ENCODE measurements at regions not wholly inside any gene's neighbourhood (a gene's known extent, or its start where the extent isn't known, plus 50 kb on each side); places are given as distances from the start of the nearest gene placed in this dataset.

GRCh38 chr2:149824136-149824535 is 236.6 kb upstream of the MMADHC start:
- TF ChIP-seq TCF4 (CRISPR knock-in tag; IDR thresholded peaks at IDR 0.05; ENCODE audit: borderline replicate concordance) (no peak), ZNF70 (CRISPR knock-in tag; IDR thresholded peaks at IDR 0.05) (no peak), PATZ1 (CRISPR knock-in tag; IDR thresholded peaks at IDR 0.05; ENCODE audit: borderline replicate concordance) (no peak), RARB (CRISPR knock-in tag; IDR thresholded peaks at IDR 0.05) (no peak), CREB5 (CRISPR knock-in tag; IDR thresholded peaks at IDR 0.05; ENCODE audit: low read depth) (no peak), GLIS3 (CRISPR knock-in tag; IDR thresholded peaks at IDR 0.05) (no peak), ZNF8 (CRISPR knock-in tag; IDR thresholded peaks at IDR 0.05) (no peak), CSDC2 (CRISPR knock-in tag; IDR thresholded peaks at IDR 0.05) (no peak), SNAI2 (CRISPR knock-in tag; IDR thresholded peaks at IDR 0.05) (no peak), OSR1 (CRISPR knock-in tag; IDR thresholded peaks at IDR 0.05) (no peak), BACH2 (CRISPR knock-in tag; IDR thresholded peaks at IDR 0.05; ENCODE audit: borderline replicate concordance) (no peak), TOX (CRISPR knock-in tag; IDR thresholded peaks at IDR 0.05; ENCODE audit: borderline replicate concordance) (no peak), ZFP3 (CRISPR knock-in tag; IDR thresholded peaks at IDR 0.05) (no peak), CSRNP3 (CRISPR knock-in tag; IDR thresholded peaks at IDR 0.05) (no peak), PPARA (CRISPR knock-in tag; IDR thresholded peaks at IDR 0.05; ENCODE audit: borderline replicate concordance) (no peak), ESRRG (CRISPR knock-in tag; IDR thresholded peaks at IDR 0.05) (no peak), ZC3H10 (CRISPR knock-in tag; IDR thresholded peaks at IDR 0.05) (no peak), ZNF565 (CRISPR knock-in tag; conservative IDR thresholded peaks at IDR 0.05; ENCODE audit: low read depth) (no peak)
- no peak for ATAC-seq

GRCh38 chr2:149819356-149819957 is 231.9 kb upstream of the MMADHC start:
- ATAC-seq = no peak
- TF ChIP-seq OSR1 (CRISPR knock-in tag; IDR thresholded peaks at IDR 0.05) (no peak), SNAI2 (CRISPR knock-in tag; IDR thresholded peaks at IDR 0.05) (no peak), TSHZ2 (CRISPR knock-in tag; IDR thresholded peaks at IDR 0.05) (no peak), ZNF8 (CRISPR knock-in tag; IDR thresholded peaks at IDR 0.05) (no peak), POU6F1 (CRISPR knock-in tag; IDR thresholded peaks at IDR 0.05; ENCODE audit: borderline replicate concordance, low read depth) (no peak), ZFP30 (CRISPR knock-in tag; IDR thresholded peaks at IDR 0.05) (no peak), PATZ1 (CRISPR knock-in tag; IDR thresholded peaks at IDR 0.05; ENCODE audit: borderline replicate concordance) (no peak), ZNF70 (CRISPR knock-in tag; IDR thresholded peaks at IDR 0.05) (no peak)

All from SK-N-SH treated with all-trans-retinoic acid at 6 μM for 48 hours (cell line).